Endothelial cell of umbilical vein (primary cell): ENCODE measurements at regions not wholly inside any gene's neighbourhood (a gene's known extent, or its start where the extent isn't known, plus 50 kb on each side); places are given as distances from the start of the nearest gene placed in this dataset.

Experiments used
- BruUV-seq: library from RNA; stranded (reverse); fragments of 400-500 nt; replicated peaks from 2 replicates; lab custom pipeline; 2021; lab: Mats Ljungman, UMichigan
- CTCF ChIA-PET: fragments of 300-600, 350-600 bp; sonication (Branson Sonifier 250); formaldehyde crosslinking; loops from one replicate; lab custom pipeline; 2021; ENCODE audit warnings: antibody characterized with exemption, inconsistent platforms; lab: Charles Lee
- POLR2A ChIA-PET: fragments of 300-600, 350-600 bp; sonication (Branson Sonifier 250); formaldehyde crosslinking; loops from one replicate; lab custom pipeline; 2021; ENCODE audit warnings: antibody characterized with exemption, inconsistent platforms; lab: Charles Lee
- DNase-seq: peaks from one replicate; pipeline ENCODE4 v3.0.0-alpha.2; 2011; ENCODE audit warnings: low read depth, low spot score
- FAIRE-seq: peaks from 2 replicates; lab custom pipeline; 2011; peaks lifted over from hg19 to GRCh38; lab: Jason Lieb, UNC
- H2AFZ ChIP-seq: 2 replicates; pipeline ENCODE4 v1.6.0; 2012; ENCODE audit warnings: low read depth, low read length, control low read depth, inconsistent platforms
- H3K27ac ChIP-seq: 2 replicates; pipeline ENCODE4 v1.5.1; 2011; ENCODE audit warnings: low read depth, mild to moderate bottlenecking, control low read depth, low read length, moderate library complexity; ENCODE audit not compliant: insufficient read depth
- H3K27me3 ChIP-seq, 2 experiments: 2 replicates each; pipeline versions ENCODE4 v1.6.0 to v1.6.1; 2011; ENCODE audit warnings: low read length in 2 of 2, mixed read lengths in 1 of 2; ENCODE audit not compliant: control insufficient read depth in 2 of 2, insufficient read depth in 2 of 2
- H3K36me3 ChIP-seq, 2 experiments: 2 replicates in 1 of 2; 3 replicates in 1 of 2; pipeline ENCODE4 v1.5.1; 2011; ENCODE audit warnings: low read length in 2 of 2, mild to moderate bottlenecking in 1 of 2, moderate library complexity in 1 of 2; ENCODE audit not compliant: control insufficient read depth in 2 of 2, insufficient read depth in 2 of 2; ENCODE audit errors: extremely low read depth in 1 of 2
- H3K4me1 ChIP-seq: 3 replicates; pipeline ENCODE4 v1.5.1; 2011; ENCODE audit warnings: mild to moderate bottlenecking, low read length; ENCODE audit not compliant: control insufficient read depth, insufficient read depth; ENCODE audit errors: extremely low read depth
- H3K4me2 ChIP-seq: 2 replicates; pipeline ENCODE4 v1.6.1; 2011; ENCODE audit warnings: low read length, control low read depth, mixed read lengths; ENCODE audit not compliant: insufficient read depth
- H3K4me3 ChIP-seq, 3 experiments: fragments of 200-600 bp in 1 of 3; sonication (generic), shearing (Covaris generic) in 1 of 3; replicated peaks in 1 of 3; 2 replicates each; pipeline ENCODE4 v1.5.1; 2011 to 2016; ENCODE audit warnings: control low read depth in 3 of 3, low read length in 3 of 3, mild to moderate bottlenecking in 2 of 3, inconsistent platforms in 1 of 3, low read depth in 1 of 3, moderate library complexity in 1 of 3; ENCODE audit not compliant: insufficient read depth in 1 of 3
- H3K79me2 ChIP-seq: 2 replicates; pipeline ENCODE4 v1.6.0; 2012; ENCODE audit warnings: low read length, inconsistent platforms; ENCODE audit not compliant: control insufficient read depth, insufficient read depth
- H3K9ac ChIP-seq: replicated peaks from 2 replicates; pipeline ENCODE3; 2011; ENCODE audit warnings: low read length, control low read depth; ENCODE audit not compliant: insufficient read depth; ENCODE audit errors: extremely low read depth
- H3K9me1 ChIP-seq: replicated peaks from 3 replicates; pipeline ENCODE4 v1.6.0; 2011; ENCODE audit warnings: mild to moderate bottlenecking, low read length; ENCODE audit not compliant: control insufficient read depth, insufficient read depth; ENCODE audit errors: extremely low read depth
- H3K9me3 ChIP-seq: replicated peaks from 2 replicates; pipeline ENCODE4 v1.5.1; 2012; ENCODE audit warnings: low read length, inconsistent platforms; ENCODE audit not compliant: control insufficient read depth, insufficient read depth
- H4K20me1 ChIP-seq: replicated peaks from 2 replicates; pipeline ENCODE3; 2011; ENCODE audit warnings: mild to moderate bottlenecking, low read length; ENCODE audit not compliant: control insufficient read depth, insufficient read depth; ENCODE audit errors: extremely low read depth
- EZH2 ChIP-seq: IDR thresholded peaks from 2 replicates; pipeline ENCODE4 v1.6.1; 2012; ENCODE audit warnings: borderline replicate concordance, low read depth, mild to moderate bottlenecking, moderate library complexity, low read length, inconsistent platforms; ENCODE audit not compliant: severe bottlenecking
- FOS ChIP-seq: IDR thresholded peaks from 2 replicates; pipeline ENCODE4 v1.6.1; 2011; ENCODE audit warnings: mild to moderate bottlenecking, low read length, moderate library complexity, borderline replicate concordance; ENCODE audit not compliant: insufficient read depth
- GATA2 ChIP-seq: IDR thresholded peaks from 2 replicates; pipeline ENCODE4 v1.7.0; 2011; ENCODE audit warnings: low read depth, mild to moderate bottlenecking, moderate library complexity, mixed read lengths, low read length; ENCODE audit not compliant: insufficient read length, insufficient read depth
- JUN ChIP-seq: IDR thresholded peaks from 2 replicates; pipeline ENCODE4 v1.6.1; 2011; ENCODE audit warnings: borderline replicate concordance, low read depth; ENCODE audit not compliant: insufficient read length, insufficient read depth
- MYC ChIP-seq: IDR thresholded peaks from one replicate; pipeline ENCODE4 v1.6.1; 2011; ENCODE audit warnings: mild to moderate bottlenecking, low read depth, low read length
- POLR2A ChIP-seq: IDR thresholded peaks from 2 replicates; pipeline ENCODE4 v1.6.1; 2012; ENCODE audit warnings: low read depth, mild to moderate bottlenecking, control low read depth, low read length
- POLR2AphosphoS5 ChIP-seq: IDR thresholded peaks from 2 replicates; pipeline ENCODE4 v1.6.1; 2012; ENCODE audit warnings: low read depth, mild to moderate bottlenecking, control low read depth, low read length, moderate library complexity; ENCODE audit not compliant: insufficient read depth
- dilution Hi-C: fragments of 300-500 bp; cut with MboI; formaldehyde crosslinking; loops from one replicate; pipeline ENCODE4 v1.15.0; 2019; ENCODE audit warnings: low sequenced_read_pairs; ENCODE audit not compliant: extremely low pct_ligation_motif_present
- intact Hi-C: fragments of 100-400 bp; cut with micrococcal nuclease; formaldehyde crosslinking; loops from one replicate; pipeline ENCODE4 v1.10.0; 2022
- TF ChIP-seq, protein P1 (sequence below): IDR thresholded peaks from 2 replicates; pipeline ENCODE4 v1.6.1; 2011; ENCODE audit not compliant: insufficient read depth, insufficient read length
- TF ChIP-seq, protein P2 (sequence below), 2 donors: IDR thresholded peaks; 1 replicate in 1 of 2; 2 replicates in 1 of 2; pipeline ENCODE4 v1.5.1; 2011; ENCODE audit warnings: low read length in 2 of 2, mild to moderate bottlenecking in 2 of 2, moderate library complexity in 2 of 2, control low read depth in 1 of 2, inconsistent platforms in 1 of 2, low read depth in 1 of 2; ENCODE audit not compliant: insufficient read depth in 1 of 2; ENCODE audit errors: extremely low read depth in 1 of 2

GRCh38 chr1:113199760-113200455 is 126.9 kb downstream of the LRIG2 start:
- no peak overlapping the region for H2AFZ ChIP-seq
- H3K4me2 ChIP-seq, result no peak overlapping the region
- POLR2A ChIA-PET, result no interaction called here
- H3K36me3 ChIP-seq, result no peaks in the 10 kb centered on the region
- H3K27ac ChIP-seq, result no peak overlapping the region
- no peaks in the 10 kb centered on the region for H3K27me3 ChIP-seq
- CTCF ChIA-PET, result no interaction called here
- no peaks in the 10 kb centered on the region for H3K9me1 ChIP-seq
- intact Hi-C loops (no loop called here), dilution Hi-C loops (no loop called here)
- no peak overlapping the region for H3K9ac ChIP-seq
- H3K9me3 ChIP-seq, result no peaks in the 10 kb centered on the region
- H3K4me1 ChIP-seq, result no peaks in the 10 kb centered on the region
- no peak for DNase-seq
- no peaks in the 10 kb centered on the region for H3K79me2 ChIP-seq
- no peak for FAIRE-seq
- H3K4me3 ChIP-seq, result no peak overlapping the region
- TF ChIP-seq EZH2 (no peak), GATA2 (no peak)
- TF ChIP-seq, protein P1, sequence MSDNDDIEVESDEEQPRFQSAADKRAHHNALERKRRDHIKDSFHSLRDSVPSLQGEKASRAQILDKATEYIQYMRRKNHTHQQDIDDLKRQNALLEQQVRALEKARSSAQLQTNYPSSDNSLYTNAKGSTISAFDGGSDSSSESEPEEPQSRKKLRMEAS, result no peak
- H4K20me1 ChIP-seq, result no peaks in the 10 kb centered on the region
- BruUV-seq, result no TSS peak

DNA sequence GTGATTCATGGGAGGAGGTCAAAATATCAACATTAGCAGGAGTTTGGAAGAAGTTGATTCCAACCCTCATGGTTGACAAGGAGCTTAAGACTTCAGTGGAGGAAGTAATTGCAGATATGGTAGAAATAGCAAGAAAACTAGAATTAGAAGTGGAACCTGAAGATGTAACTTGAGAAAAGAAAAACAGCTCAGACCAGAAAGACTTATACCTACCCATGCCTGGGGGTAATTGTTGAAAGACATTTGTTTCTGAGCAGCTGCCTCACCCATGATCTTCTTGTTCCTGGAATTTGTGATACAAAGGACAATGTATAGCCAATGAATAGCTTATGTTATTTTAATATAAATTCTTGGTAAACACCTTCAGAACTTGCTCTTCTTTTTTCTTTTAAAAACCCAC is 128.6 kb downstream of the LRIG2 start:
- Histone ChIP-seq H3K9ac (no peak overlapping the region), H2AFZ (no peak overlapping the region), H4K20me1 (no peaks in the 10 kb centered on the region), H3K36me3 (no peaks in the 10 kb centered on the region), H3K4me3 (no peak overlapping the region), H3K9me1 (no peaks in the 10 kb centered on the region), H3K27me3 (peaks cover 2% of the 10 kb centered on the region in 2 experiments), H3K9me3 (no peaks in the 10 kb centered on the region), H3K4me2 (no peak overlapping the region), H3K27ac (no peak overlapping the region), H3K79me2 (no peaks in the 10 kb centered on the region), H3K4me1 (no peaks in the 10 kb centered on the region)
- intact Hi-C loops (no loop called here), dilution Hi-C loops (no loop called here)
- no peak for FAIRE-seq
- TF ChIP-seq GATA2, result no peak
- no peak for TF ChIP-seq POLR2A
- no peak for TF ChIP-seq MYC
- no peak for TF ChIP-seq FOS
- no peak for TF ChIP-seq POLR2AphosphoS5
- TF ChIP-seq JUN, result no peak
- TF ChIP-seq, protein P2, sequence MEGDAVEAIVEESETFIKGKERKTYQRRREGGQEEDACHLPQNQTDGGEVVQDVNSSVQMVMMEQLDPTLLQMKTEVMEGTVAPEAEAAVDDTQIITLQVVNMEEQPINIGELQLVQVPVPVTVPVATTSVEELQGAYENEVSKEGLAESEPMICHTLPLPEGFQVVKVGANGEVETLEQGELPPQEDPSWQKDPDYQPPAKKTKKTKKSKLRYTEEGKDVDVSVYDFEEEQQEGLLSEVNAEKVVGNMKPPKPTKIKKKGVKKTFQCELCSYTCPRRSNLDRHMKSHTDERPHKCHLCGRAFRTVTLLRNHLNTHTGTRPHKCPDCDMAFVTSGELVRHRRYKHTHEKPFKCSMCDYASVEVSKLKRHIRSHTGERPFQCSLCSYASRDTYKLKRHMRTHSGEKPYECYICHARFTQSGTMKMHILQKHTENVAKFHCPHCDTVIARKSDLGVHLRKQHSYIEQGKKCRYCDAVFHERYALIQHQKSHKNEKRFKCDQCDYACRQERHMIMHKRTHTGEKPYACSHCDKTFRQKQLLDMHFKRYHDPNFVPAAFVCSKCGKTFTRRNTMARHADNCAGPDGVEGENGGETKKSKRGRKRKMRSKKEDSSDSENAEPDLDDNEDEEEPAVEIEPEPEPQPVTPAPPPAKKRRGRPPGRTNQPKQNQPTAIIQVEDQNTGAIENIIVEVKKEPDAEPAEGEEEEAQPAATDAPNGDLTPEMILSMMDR (IDR thresholded peaks at IDR 0.05; ENCODE audit: extremely low read depth in 1 of 2, insufficient read depth in 1 of 2, low read depth in 1 of 2, low read length in 2 of 2), result no peak
- no peak for TF ChIP-seq EZH2
- TF ChIP-seq, protein P1, result no peak
- no TSS peak for BruUV-seq
- CTCF ChIA-PET, result no interaction called here
- DNase-seq, result no peak
- POLR2A ChIA-PET, result no interaction called here
